ENCODE measurements at regions not wholly inside any gene's neighbourhood (a gene's known extent, or its start where the extent isn't known, plus 50 kb on each side); places are given as distances from the start of the nearest gene placed in this dataset.
A peak's percentile ranks its signal among the peaks of the same experiment; 100 is the strongest.

GRCh38 chr12:58171914-58172313, 230.5 kb downstream of the ATP23 start:
- no peak overlapping the region for H3K4me3 Mint-ChIP-seq (ENCODE audit: unreplicated experiment)
- no peaks in the 10 kb centered on the region for H3K9me3 Mint-ChIP-seq (ENCODE audit: unreplicated experiment)
- H3K27me3 Mint-ChIP-seq (ENCODE audit: insufficient read depth, unreplicated experiment): no peaks in the 10 kb centered on the region
- DNase-seq (ENCODE audit: unreplicated experiment): no peak
- CTCF ChIA-PET: no interaction called here
- POLR2A ChIA-PET: interaction anchor here (0.7 kb wide), 1 partner anchor 26 kb away, joined by 3 read pairs; no protein-coding TSS in a partner anchor
- no peaks in the 10 kb centered on the region for H3K36me3 Mint-ChIP-seq (ENCODE audit: insufficient read depth, unreplicated experiment)
- intact Hi-C loops (cut with micrococcal nuclease): no loop called here
- H3K4me1 Mint-ChIP-seq (ENCODE audit: insufficient read depth, unreplicated experiment): no peaks in the 10 kb centered on the region
- TF ChIP-seq CTCF (IDR thresholded peaks at IDR 0.05; ENCODE audit: unreplicated experiment): no peak
- no TSS peak for BruUV-seq (replicated peaks)
- no peak overlapping the region for H3K27ac Mint-ChIP-seq (ENCODE audit: low read depth, unreplicated experiment)

GRCh38 chr12:58172433-58173073, 231.2 kb downstream of the ATP23 start:
- no peaks in the 10 kb centered on the region for H3K4me1 Mint-ChIP-seq (ENCODE audit: insufficient read depth, unreplicated experiment)
- H3K36me3 Mint-ChIP-seq (ENCODE audit: insufficient read depth, unreplicated experiment): no peaks in the 10 kb centered on the region
- TF ChIP-seq CTCF (IDR thresholded peaks at IDR 0.05; ENCODE audit: unreplicated experiment): no peak
- BruUV-seq (replicated peaks): no TSS peak
- no peak for DNase-seq (ENCODE audit: unreplicated experiment)
- ChIA-PET CTCF (no interaction called here), POLR2A (no interaction called here)
- H3K9me3 Mint-ChIP-seq (ENCODE audit: unreplicated experiment): no peaks in the 10 kb centered on the region
- no peaks in the 10 kb centered on the region for H3K27me3 Mint-ChIP-seq (ENCODE audit: insufficient read depth, unreplicated experiment)
- H3K4me3 Mint-ChIP-seq (ENCODE audit: unreplicated experiment): no peak overlapping the region
- no peak overlapping the region for H3K27ac Mint-ChIP-seq (ENCODE audit: low read depth, unreplicated experiment)
- intact Hi-C loops (cut with micrococcal nuclease): no loop called here

- intact Hi-C loops (cut with micrococcal nuclease): no loop called here
- no peak for DNase-seq (ENCODE audit: unreplicated experiment)
- no peak overlapping the region for H3K27ac Mint-ChIP-seq (ENCODE audit: low read depth, unreplicated experiment)
- no peaks in the 10 kb centered on the region for H3K27me3 Mint-ChIP-seq (ENCODE audit: insufficient read depth, unreplicated experiment)
- POLR2A ChIA-PET: no interaction called here
- H3K4me1 Mint-ChIP-seq (ENCODE audit: insufficient read depth, unreplicated experiment): no peaks in the 10 kb centered on the region
- CTCF ChIA-PET: no interaction called here
- no peaks in the 10 kb centered on the region for H3K36me3 Mint-ChIP-seq (ENCODE audit: insufficient read depth, unreplicated experiment)
- no peak overlapping the region for H3K4me3 Mint-ChIP-seq (ENCODE audit: unreplicated experiment)
- no peaks in the 10 kb centered on the region for H3K9me3 Mint-ChIP-seq (ENCODE audit: unreplicated experiment)
- BruUV-seq (replicated peaks): no TSS peak
- no peak for TF ChIP-seq CTCF (IDR thresholded peaks at IDR 0.05; ENCODE audit: unreplicated experiment)
Observed at GRCh38 chr12:58174316-58174715, 232.9 kb downstream of the ATP23 start.

- H3K27ac Mint-ChIP-seq (ENCODE audit: low read depth, unreplicated experiment): no peak overlapping the region
- H3K9me3 Mint-ChIP-seq (ENCODE audit: unreplicated experiment): no peaks in the 10 kb centered on the region
- no peak for TF ChIP-seq CTCF (IDR thresholded peaks at IDR 0.05; ENCODE audit: unreplicated experiment)
- H3K4me1 Mint-ChIP-seq (ENCODE audit: insufficient read depth, unreplicated experiment): no peaks in the 10 kb centered on the region
- no peak overlapping the region for H3K4me3 Mint-ChIP-seq (ENCODE audit: unreplicated experiment)
- ChIA-PET CTCF (interaction anchor here (0.6 to 1.4 kb wide), 5 partner anchors 13 to 193 kb away, joined by 3 to 5 read pairs (median 3); no protein-coding TSS in a partner anchor), POLR2A (no interaction called here)
- H3K27me3 Mint-ChIP-seq (ENCODE audit: insufficient read depth, unreplicated experiment): no peaks in the 10 kb centered on the region
- peak; percentile 63 for DNase-seq (ENCODE audit: unreplicated experiment)
- BruUV-seq (replicated peaks): no TSS peak
- intact Hi-C loops (cut with micrococcal nuclease): no loop called here
- no peaks in the 10 kb centered on the region for H3K36me3 Mint-ChIP-seq (ENCODE audit: insufficient read depth, unreplicated experiment)
Observed at GRCh38 chr12:58176296-58176869, 235.0 kb downstream of the ATP23 start.

Measured in MCF 10A (cell line).